ENCODE measurements at regions not wholly inside any gene's neighbourhood (a gene's known extent, or its start where the extent isn't known, plus 50 kb on each side); places are given as distances from the start of the nearest gene placed in this dataset.

DNA sequence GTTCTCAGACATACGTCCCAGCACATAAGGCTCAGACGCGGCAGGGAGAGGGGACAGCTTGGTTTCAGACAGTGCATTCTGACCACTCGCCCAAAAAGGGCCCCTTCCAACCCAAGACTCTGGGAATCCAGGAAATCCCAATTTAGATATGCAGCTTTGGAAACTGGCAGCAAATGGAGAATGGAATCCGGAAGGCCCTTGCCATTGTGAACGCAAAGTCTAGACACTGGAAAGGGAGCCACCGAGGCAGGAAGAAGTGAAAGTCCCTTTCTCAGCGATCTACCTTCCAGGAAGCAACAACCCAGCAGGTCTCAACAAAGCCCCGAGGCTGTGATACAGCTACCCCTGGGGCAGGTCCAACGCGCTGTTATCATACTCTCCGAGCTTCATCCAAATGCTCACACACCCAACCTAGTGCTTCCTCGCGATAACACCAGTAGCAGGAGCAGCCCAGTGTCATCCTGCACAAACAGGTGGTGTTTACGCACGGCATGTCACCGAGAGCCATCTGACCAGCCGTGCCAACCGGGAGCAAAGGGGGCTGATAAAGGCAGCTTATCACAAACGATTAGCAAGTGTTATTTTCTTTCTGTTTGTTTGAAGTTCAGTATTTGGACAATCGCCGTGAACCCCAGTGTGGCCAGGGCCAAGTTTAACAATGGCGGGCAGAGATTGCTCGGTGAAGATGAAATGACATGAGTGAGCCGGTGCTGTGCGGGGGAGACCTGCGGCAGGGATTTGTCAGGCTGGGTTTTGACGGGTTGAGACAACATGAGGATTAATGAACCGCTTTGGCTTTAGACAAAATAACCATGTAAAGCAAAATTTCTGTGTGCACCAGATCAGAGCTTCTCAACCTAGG, 240.6 kb downstream of the FOXL1 start:
- no peak overlapping the region for H3K4me2 ChIP-seq
- no peaks in the 10 kb centered on the region for H3K9me3 ChIP-seq
- 82% methylated on average over 29 of the region's 29 CpGs for WGBS (ENCODE audit: missing lambda C conversion rate)
- no peak for ATAC-seq
- ChIA-PET POLR2A (no interaction called here), CTCF (interaction anchor here (0.9 to 2.5 kb wide), 7 partner anchors 9 to 257 kb away, joined by 3 to 12 read pairs (median 4); no protein-coding TSS in a partner anchor)
- no peak for FAIRE-seq
- no peak for DNase-seq (ENCODE audit: low read depth in 1 of 2, low spot score in 1 of 2)
- no peak overlapping the region for H3K4me3 ChIP-seq
- H3K27ac ChIP-seq: no peak overlapping the region
- TF ChIP-seq SREBF2 (IDR thresholded peaks at IDR 0.05) (no peak), HOXA7 (CRISPR knock-in tag; IDR thresholded peaks at IDR 0.05) (no peak), RCOR1 (IDR thresholded peaks at IDR 0.05; ENCODE audit: low read depth, low read length) (no peak), POLR2AphosphoS2 (conservative IDR thresholded peaks at IDR 0.05; ENCODE audit: low read length) (no peak), MYC (IDR thresholded peaks at IDR 0.05; ENCODE audit: borderline replicate concordance, low read length) (no peak)
- TF ChIP-seq, protein P1, sequence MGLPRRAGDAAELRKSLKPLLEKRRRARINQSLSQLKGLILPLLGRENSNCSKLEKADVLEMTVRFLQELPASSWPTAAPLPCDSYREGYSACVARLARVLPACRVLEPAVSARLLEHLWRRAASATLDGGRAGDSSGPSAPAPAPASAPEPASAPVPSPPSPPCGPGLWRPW (IDR thresholded peaks at IDR 0.05): no peak
- TF ChIP-seq, protein P2, sequence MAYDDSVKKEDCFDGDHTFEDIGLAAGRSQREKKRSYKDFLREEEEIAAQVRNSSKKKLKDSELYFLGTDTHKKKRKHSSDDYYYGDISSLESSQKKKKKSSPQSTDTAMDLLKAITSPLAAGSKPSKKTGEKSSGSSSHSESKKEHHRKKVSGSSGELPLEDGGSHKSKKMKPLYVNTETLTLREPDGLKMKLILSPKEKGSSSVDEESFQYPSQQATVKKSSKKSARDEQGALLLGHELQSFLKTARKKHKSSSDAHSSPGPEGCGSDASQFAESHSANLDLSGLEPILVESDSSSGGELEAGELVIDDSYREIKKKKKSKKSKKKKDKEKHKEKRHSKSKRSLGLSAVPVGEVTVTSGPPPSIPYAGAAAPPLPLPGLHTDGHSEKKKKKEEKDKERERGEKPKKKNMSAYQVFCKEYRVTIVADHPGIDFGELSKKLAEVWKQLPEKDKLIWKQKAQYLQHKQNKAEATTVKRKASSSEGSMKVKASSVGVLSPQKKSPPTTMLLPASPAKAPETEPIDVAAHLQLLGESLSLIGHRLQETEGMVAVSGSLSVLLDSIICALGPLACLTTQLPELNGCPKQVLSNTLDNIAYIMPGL (CRISPR knock-in tag; IDR thresholded peaks at IDR 0.05; ENCODE audit: borderline replicate concordance): no peak
- no peaks in the 10 kb centered on the region for H3K4me1 ChIP-seq

DNA sequence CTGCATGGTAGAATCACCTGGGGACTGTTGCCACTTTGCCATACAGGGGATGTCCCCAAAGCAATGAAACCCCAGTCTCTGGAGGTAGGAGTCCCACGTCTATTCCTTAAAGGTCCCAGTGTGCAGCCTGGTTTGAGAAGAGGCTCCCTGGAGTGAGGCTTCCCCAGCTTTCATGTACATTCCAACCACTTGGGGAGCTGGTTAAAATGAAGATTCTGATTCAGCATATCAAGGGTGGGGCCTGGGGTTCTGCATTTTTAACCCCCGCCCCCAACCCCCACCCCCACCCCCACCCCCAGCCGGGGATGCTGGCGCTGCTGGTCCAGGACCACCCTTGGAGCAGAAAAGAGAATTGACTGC, 241.2 kb downstream of the FOXL1 start:
- ATAC-seq: peak; percentile 38 to 61; a peak in 3 of 6 replicates

More for the DNA sequence above, 241.2 kb downstream of the FOXL1 start:
- POLR2A ChIA-PET: no interaction called here
- FAIRE-seq (no peak), DNase-seq (ENCODE audit: low read depth in 1 of 2, low spot score in 1 of 2) (no peak)
- WGBS (ENCODE audit: missing lambda C conversion rate): 6% methylated on average over 4 of the region's 4 CpGs
- H3K4me1 ChIP-seq: no peaks in the 10 kb centered on the region
- no peak overlapping the region for H3K4me2 ChIP-seq
- H3K9me3 ChIP-seq: no peaks in the 10 kb centered on the region
- TF ChIP-seq MAZ (IDR thresholded peaks at IDR 0.05; ENCODE audit: borderline replicate concordance, low read depth, low read length) (no peak), HOXA7 (CRISPR knock-in tag; IDR thresholded peaks at IDR 0.05) (no peak), NPAS2 (CRISPR knock-in tag; IDR thresholded peaks at IDR 0.05; ENCODE audit: borderline replicate concordance) (no peak), CEBPB (IDR thresholded peaks at IDR 0.05) (no peak), HOXB13 (CRISPR knock-in tag; IDR thresholded peaks at IDR 0.05; ENCODE audit: low read depth) (no peak), CHD4 (IDR thresholded peaks at IDR 0.05; ENCODE audit: borderline replicate concordance) (no peak), RFX5 (IDR thresholded peaks at IDR 0.05) (no peak), CBX2 (IDR thresholded peaks at IDR 0.05; ENCODE audit: borderline replicate concordance, low read depth) (no peak), POLR2A (IDR thresholded peaks at IDR 0.05; ENCODE audit: low read length) (no peak), SMC3 (IDR thresholded peaks at IDR 0.05) (no peak), GATA3 (IDR thresholded peaks at IDR 0.05; ENCODE audit: borderline replicate concordance) (no peak), NR3C1 (IDR thresholded peaks at IDR 0.05) (no peak), PHF8 (IDR thresholded peaks at IDR 0.05; ENCODE audit: borderline replicate concordance, low read depth) (no peak), CHD2 (IDR thresholded peaks at IDR 0.05; ENCODE audit: low read length, partially characterized antibody) (no peak), EHF (CRISPR knock-in tag; IDR thresholded peaks at IDR 0.05) (no peak)
- TF ChIP-seq, protein P3, sequence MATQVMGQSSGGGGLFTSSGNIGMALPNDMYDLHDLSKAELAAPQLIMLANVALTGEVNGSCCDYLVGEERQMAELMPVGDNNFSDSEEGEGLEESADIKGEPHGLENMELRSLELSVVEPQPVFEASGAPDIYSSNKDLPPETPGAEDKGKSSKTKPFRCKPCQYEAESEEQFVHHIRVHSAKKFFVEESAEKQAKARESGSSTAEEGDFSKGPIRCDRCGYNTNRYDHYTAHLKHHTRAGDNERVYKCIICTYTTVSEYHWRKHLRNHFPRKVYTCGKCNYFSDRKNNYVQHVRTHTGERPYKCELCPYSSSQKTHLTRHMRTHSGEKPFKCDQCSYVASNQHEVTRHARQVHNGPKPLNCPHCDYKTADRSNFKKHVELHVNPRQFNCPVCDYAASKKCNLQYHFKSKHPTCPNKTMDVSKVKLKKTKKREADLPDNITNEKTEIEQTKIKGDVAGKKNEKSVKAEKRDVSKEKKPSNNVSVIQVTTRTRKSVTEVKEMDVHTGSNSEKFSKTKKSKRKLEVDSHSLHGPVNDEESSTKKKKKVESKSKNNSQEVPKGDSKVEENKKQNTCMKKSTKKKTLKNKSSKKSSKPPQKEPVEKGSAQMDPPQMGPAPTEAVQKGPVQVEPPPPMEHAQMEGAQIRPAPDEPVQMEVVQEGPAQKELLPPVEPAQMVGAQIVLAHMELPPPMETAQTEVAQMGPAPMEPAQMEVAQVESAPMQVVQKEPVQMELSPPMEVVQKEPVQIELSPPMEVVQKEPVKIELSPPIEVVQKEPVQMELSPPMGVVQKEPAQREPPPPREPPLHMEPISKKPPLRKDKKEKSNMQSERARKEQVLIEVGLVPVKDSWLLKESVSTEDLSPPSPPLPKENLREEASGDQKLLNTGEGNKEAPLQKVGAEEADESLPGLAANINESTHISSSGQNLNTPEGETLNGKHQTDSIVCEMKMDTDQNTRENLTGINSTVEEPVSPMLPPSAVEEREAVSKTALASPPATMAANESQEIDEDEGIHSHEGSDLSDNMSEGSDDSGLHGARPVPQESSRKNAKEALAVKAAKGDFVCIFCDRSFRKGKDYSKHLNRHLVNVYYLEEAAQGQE (IDR thresholded peaks at IDR 0.05): no peak
- TF ChIP-seq, protein P4, sequence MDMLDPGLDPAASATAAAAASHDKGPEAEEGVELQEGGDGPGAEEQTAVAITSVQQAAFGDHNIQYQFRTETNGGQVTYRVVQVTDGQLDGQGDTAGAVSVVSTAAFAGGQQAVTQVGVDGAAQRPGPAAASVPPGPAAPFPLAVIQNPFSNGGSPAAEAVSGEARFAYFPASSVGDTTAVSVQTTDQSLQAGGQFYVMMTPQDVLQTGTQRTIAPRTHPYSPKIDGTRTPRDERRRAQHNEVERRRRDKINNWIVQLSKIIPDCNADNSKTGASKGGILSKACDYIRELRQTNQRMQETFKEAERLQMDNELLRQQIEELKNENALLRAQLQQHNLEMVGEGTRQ (IDR thresholded peaks at IDR 0.05): no peak
- TF ChIP-seq, protein P5, sequence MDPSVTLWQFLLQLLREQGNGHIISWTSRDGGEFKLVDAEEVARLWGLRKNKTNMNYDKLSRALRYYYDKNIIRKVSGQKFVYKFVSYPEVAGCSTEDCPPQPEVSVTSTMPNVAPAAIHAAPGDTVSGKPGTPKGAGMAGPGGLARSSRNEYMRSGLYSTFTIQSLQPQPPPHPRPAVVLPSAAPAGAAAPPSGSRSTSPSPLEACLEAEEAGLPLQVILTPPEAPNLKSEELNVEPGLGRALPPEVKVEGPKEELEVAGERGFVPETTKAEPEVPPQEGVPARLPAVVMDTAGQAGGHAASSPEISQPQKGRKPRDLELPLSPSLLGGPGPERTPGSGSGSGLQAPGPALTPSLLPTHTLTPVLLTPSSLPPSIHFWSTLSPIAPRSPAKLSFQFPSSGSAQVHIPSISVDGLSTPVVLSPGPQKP (IDR thresholded peaks at IDR 0.05; ENCODE audit: low read depth, low read length): no peak
- CTCF ChIA-PET: interaction anchor here (0.9 to 2.5 kb wide), 3 partner anchors 8 to 258 kb away, joined by 3 to 12 read pairs (median 5); no protein-coding TSS in a partner anchor
- H3K27ac ChIP-seq: no peak overlapping the region
- H3K4me3 ChIP-seq: no peak overlapping the region

Measured in A549 (cell line).